ENCODE measurements at regions not wholly inside any gene's neighbourhood (a gene's known extent, or its start where the extent isn't known, plus 50 kb on each side); places are given as distances from the start of the nearest gene placed in this dataset.

GRCh38 chr6:121600389-121601168, 165.1 kb downstream of the GJA1 start:
- TF ChIP-seq CTCF (IDR thresholded peaks at IDR 0.05), result no peak
- TF ChIP-seq POLR2A (IDR thresholded peaks at IDR 0.05), result no peak
- TF ChIP-seq POLR2AphosphoS5 (IDR thresholded peaks at IDR 0.05), result no peak

All from transverse colon (tissue), 4 donors.